H1 (cell line): ENCODE measurements at regions not wholly inside any gene's neighbourhood (a gene's known extent, or its start where the extent isn't known, plus 50 kb on each side); places are given as distances from the start of the nearest gene placed in this dataset.

Experiments used
- CTCF ChIA-PET: fragments of 300-600 bp; sonication (Branson Sonifier 250); formaldehyde crosslinking; loops from one replicate; lab custom pipeline; 2021; ENCODE audit not compliant: partially characterized antibody; lab: Charles Lee
- POLR2A ChIA-PET: fragments of 300-600 bp; sonication (Branson Sonifier 250); formaldehyde crosslinking; loops from one replicate; lab custom pipeline; 2021; ENCODE audit warnings: inconsistent platforms; ENCODE audit not compliant: partially characterized antibody; lab: Charles Lee
- DNase-seq, 2 experiments: peaks; one replicate each; pipeline versions ENCODE4 v3.0.0 to v3.0.0-alpha.2; 2010 to 2022; ENCODE audit warnings: low spot score in 2 of 2, low read depth in 1 of 2, mixed read lengths in 1 of 2
- FAIRE-seq: peaks from 2 replicates; lab custom pipeline; 2011; peaks lifted over from hg19 to GRCh38; lab: Jason Lieb, UNC
- H2AFZ ChIP-seq: 2 replicates; pipeline ENCODE4 v1.8.1; 2012; ENCODE audit warnings: low read length, inconsistent platforms
- H2AK5ac ChIP-seq: 2 replicates; pipeline ENCODE4 v1.6.1; 2013; ENCODE audit warnings: low read depth, low read length
- H2BK120ac ChIP-seq: replicated peaks from 2 replicates; pipeline ENCODE3; 2013; ENCODE audit warnings: low read depth, low read length, inconsistent platforms
- H2BK12ac ChIP-seq: 2 replicates; pipeline ENCODE4 v1.6.1; 2013; ENCODE audit warnings: low read depth, low read length
- H2BK15ac ChIP-seq: 2 replicates; pipeline ENCODE4 v1.6.1; 2013; ENCODE audit warnings: low read length
- H2BK20ac ChIP-seq: 2 replicates; pipeline ENCODE4 v1.6.1; 2013; ENCODE audit warnings: low read length
- H2BK5ac ChIP-seq: 2 replicates; pipeline ENCODE4 v1.6.1; 2013; ENCODE audit warnings: low read depth, low read length
- H3K14ac ChIP-seq: 2 replicates; pipeline ENCODE4 v1.6.1; 2013; ENCODE audit warnings: inconsistent platforms; ENCODE audit not compliant: insufficient read length
- H3K18ac ChIP-seq: 2 replicates; pipeline ENCODE4 v1.6.1; 2013; ENCODE audit warnings: low read length; ENCODE audit errors: extremely low read depth
- H3K23ac ChIP-seq: 2 replicates; pipeline ENCODE4 v1.6.1; 2013; ENCODE audit warnings: inconsistent platforms; ENCODE audit not compliant: insufficient read length
- H3K23me2 ChIP-seq: 2 replicates; pipeline ENCODE4 v1.6.1; 2013; ENCODE audit warnings: low read depth, low read length
- H3K27ac ChIP-seq: 2 replicates; pipeline ENCODE4 v1.6.1; 2011; ENCODE audit warnings: low read depth, low read length, inconsistent platforms
- H3K27me3 ChIP-seq, 4 experiments: replicated peaks in 1 of 4; 1 replicate in 1 of 4; 2 replicates in 3 of 4; pipeline versions ENCODE4 v1.6.1 to v1.8.1; 2011 to 2013; ENCODE audit warnings: low read length in 3 of 4, mild to moderate bottlenecking in 3 of 4, inconsistent platforms in 2 of 4, mixed read lengths in 2 of 4, moderate library complexity in 1 of 4; ENCODE audit not compliant: control insufficient read depth in 3 of 4, insufficient read depth in 3 of 4; ENCODE audit errors: extremely low read depth in 1 of 4
- H3K36me3 ChIP-seq, 4 experiments: 2 replicates each; pipeline versions ENCODE4 v1.6.1 to v1.8.1; 2011 to 2013; ENCODE audit warnings: mild to moderate bottlenecking in 4 of 4, low read length in 3 of 4, moderate library complexity in 2 of 4, control low read depth in 1 of 4, inconsistent platforms in 1 of 4; ENCODE audit not compliant: insufficient read depth in 4 of 4, control insufficient read depth in 2 of 4
- H3K4ac ChIP-seq: replicated peaks from 2 replicates; pipeline ENCODE3; 2013; ENCODE audit warnings: low read length, low read depth, mixed read lengths, inconsistent platforms; ENCODE audit not compliant: insufficient read length
- H3K4me1 ChIP-seq, 4 experiments: replicated peaks in 1 of 4; 1 replicate in 1 of 4; 2 replicates in 3 of 4; pipeline versions ENCODE4 v1.6.1 to v1.8.1; 2011 to 2013; ENCODE audit warnings: low read length in 3 of 4, inconsistent platforms in 2 of 4, mixed read lengths in 1 of 4; ENCODE audit not compliant: insufficient read depth in 4 of 4, control insufficient read depth in 3 of 4
- H3K4me2 ChIP-seq, 2 experiments: 2 replicates each; pipeline versions ENCODE4 v1.6.1 to v1.8.1; 2011 to 2013; ENCODE audit warnings: low read depth in 2 of 2, low read length in 2 of 2, control low read depth in 1 of 2, inconsistent platforms in 1 of 2, mild to moderate bottlenecking in 1 of 2; ENCODE audit not compliant: insufficient read depth in 1 of 2
- H3K4me3 ChIP-seq, 4 experiments: fragments of 200-600, 300-600 bp in 1 of 4; sonication (generic), shearing (Covaris generic), sonication (Bioruptor Twin) in 1 of 4; 2 replicates each; pipeline versions ENCODE4 v1.5.1 to v1.8.1; 2011 to 2016; ENCODE audit warnings: low read length in 4 of 4, low read depth in 3 of 4, control low read depth in 2 of 4, inconsistent platforms in 2 of 4, mild to moderate bottlenecking in 2 of 4, mixed read lengths in 1 of 4, moderate library complexity in 1 of 4; ENCODE audit not compliant: insufficient read depth in 2 of 4; ENCODE audit errors: extremely low read depth in 1 of 4
- H3K56ac ChIP-seq: replicated peaks from 2 replicates; pipeline ENCODE3; 2013; ENCODE audit warnings: low read depth, mild to moderate bottlenecking, mixed read lengths, low read length, inconsistent platforms; ENCODE audit not compliant: insufficient read length
- H3K79me1 ChIP-seq: 2 replicates; pipeline ENCODE4 v1.6.1; 2013; ENCODE audit warnings: low read depth, low read length, control low read depth
- H3K79me2 ChIP-seq, 2 experiments: 2 replicates each; pipeline versions ENCODE4 v1.6.1 to v1.8.1; 2012 to 2013; ENCODE audit warnings: low read length in 2 of 2, mild to moderate bottlenecking in 2 of 2, inconsistent platforms in 1 of 2; ENCODE audit not compliant: insufficient read depth in 2 of 2, control insufficient read depth in 1 of 2
- H3K9ac ChIP-seq, 4 experiments: replicated peaks in 1 of 4; 1 replicate in 1 of 4; 2 replicates in 3 of 4; pipeline versions ENCODE4 v1.6.1 to v1.8.1; 2011 to 2013; ENCODE audit warnings: low read depth in 3 of 4, low read length in 3 of 4, control low read depth in 2 of 4, mild to moderate bottlenecking in 2 of 4, moderate library complexity in 2 of 4, inconsistent platforms in 1 of 4; ENCODE audit errors: extremely low read depth in 1 of 4
- H3K9me3 ChIP-seq, 2 experiments: 2 replicates each; pipeline versions ENCODE4 v1.6.1 to v1.8.1; 2012 to 2013; ENCODE audit warnings: mild to moderate bottlenecking in 2 of 2, moderate library complexity in 2 of 2, control low read depth in 1 of 2, inconsistent platforms in 1 of 2, low read depth in 1 of 2, low read length in 1 of 2, mixed read lengths in 1 of 2; ENCODE audit not compliant: insufficient read depth in 2 of 2
- H4K20me1 ChIP-seq, 2 experiments: replicated peaks in 1 of 2; 2 replicates each; pipeline versions ENCODE3 to v1.8.1; 2011 to 2013; ENCODE audit warnings: inconsistent platforms in 2 of 2, low read length in 2 of 2, mild to moderate bottlenecking in 1 of 2; ENCODE audit not compliant: insufficient read depth in 2 of 2, control insufficient read depth in 1 of 2
- H4K5ac ChIP-seq: 2 replicates; pipeline ENCODE4 v1.6.1; 2013; ENCODE audit warnings: low read length, low read depth, mixed read lengths, inconsistent platforms; ENCODE audit not compliant: insufficient read length
- H4K8ac ChIP-seq: 2 replicates; pipeline ENCODE4 v1.8.0; 2013; ENCODE audit warnings: mild to moderate bottlenecking, moderate library complexity, low read length, inconsistent platforms; ENCODE audit not compliant: insufficient read depth; ENCODE audit errors: extremely low read depth
- H4K91ac ChIP-seq: replicated peaks from 2 replicates; pipeline ENCODE3; 2013; ENCODE audit warnings: low read length, mixed read lengths, inconsistent platforms; ENCODE audit not compliant: insufficient read length
- ATF2 ChIP-seq: IDR thresholded peaks from 2 replicates; pipeline ENCODE4 v1.6.1; 2012; ENCODE audit warnings: low read length, inconsistent platforms
- BCL11A ChIP-seq, 2 experiments: IDR thresholded peaks; one replicate each; pipeline ENCODE4 v1.6.1; 2011; ENCODE audit warnings: low read depth in 2 of 2, low read length in 2 of 2, mild to moderate bottlenecking in 2 of 2
- CTCF ChIP-seq, 3 experiments: IDR thresholded peaks; 1 replicate in 2 of 3; 2 replicates in 1 of 3; pipeline versions ENCODE4 v1.5.1 to v1.6.1; 2011; ENCODE audit warnings: low read length in 3 of 3, mild to moderate bottlenecking in 3 of 3, inconsistent platforms in 2 of 3, low read depth in 1 of 3, moderate library complexity in 1 of 3; ENCODE audit not compliant: insufficient read depth in 1 of 3; ENCODE audit errors: control extremely low read depth in 1 of 3
- GABPA ChIP-seq: IDR thresholded peaks from 2 replicates; pipeline ENCODE4 v1.6.1; 2011; ENCODE audit warnings: mild to moderate bottlenecking, low read length, moderate library complexity, borderline replicate concordance; ENCODE audit not compliant: insufficient read depth
- POU5F1 ChIP-seq: IDR thresholded peaks from 2 replicates; pipeline ENCODE4 v1.6.1; 2011; ENCODE audit warnings: low read depth, mild to moderate bottlenecking, low read length, moderate library complexity
- SP2 ChIP-seq: IDR thresholded peaks from 2 replicates; pipeline ENCODE4 v1.6.1; 2012; ENCODE audit warnings: mild to moderate bottlenecking, low read length, inconsistent platforms
- TBP ChIP-seq: IDR thresholded peaks from 2 replicates; pipeline ENCODE4 v1.6.1; 2011; ENCODE audit warnings: low read depth, low read length, improper control_type of control experiment
- ZNF274 ChIP-seq: IDR thresholded peaks from 2 replicates; pipeline ENCODE4 v1.7.0; 2012; ENCODE audit warnings: low read length, borderline replicate concordance; ENCODE audit errors: extremely low read depth
- WGBS, 2 experiments: shearing (Covaris generic) in 1 of 2; methylation state at CpG; one replicate each; pipeline versions ENCODE4 v1.1.6 to v1.1.7; 2013 to 2015; ENCODE audit warnings: low lambda C conversion rate in 2 of 2, mixed read lengths in 2 of 2, inconsistent platforms in 1 of 2, low coverage in 1 of 2, missing lambda C conversion rate in 1 of 2; ENCODE audit not compliant: insufficient replicate concordance in 2 of 2, insufficient coverage in 1 of 2, insufficient read length in 1 of 2; ENCODE audit errors: extremely low coverage in 1 of 2, missing lambda C conversion rate in 1 of 2; 5-methylcytosine and 5-hydroxymethylcytosine counted together

- H3K14ac ChIP-seq, result no peak overlapping the region
- CTCF ChIA-PET, result interaction anchor here (0.6 to 1.8 kb wide), 4 partner anchors 9 to 107 kb away, joined by 3 to 5 read pairs (median 4); no protein-coding TSS in a partner anchor
- no peak for DNase-seq
- TF ChIP-seq SP2 (no peak), ZNF274 (no peak), BCL11A (IDR thresholded peaks at IDR 0.05; ENCODE audit: low read depth in 2 of 2, low read length in 2 of 2) (no peak), TBP (no peak), CTCF (IDR thresholded peaks at IDR 0.05; ENCODE audit: control extremely low read depth in 1 of 3, insufficient read depth in 1 of 3, low read depth in 1 of 3, low read length in 3 of 3) (no peak), POU5F1 (no peak), ATF2 (no peak), GABPA (no peak)
Measured at GRCh38 chr6:168903613-168904345, 349.9 kb downstream of the THBS2 start.

More at GRCh38 chr6:168903613-168904345, 349.9 kb downstream of the THBS2 start:
- no peak overlapping the region for H2AK5ac ChIP-seq
- no peak overlapping the region for H2AFZ ChIP-seq
- H2BK15ac ChIP-seq, result no peak overlapping the region
- POLR2A ChIA-PET, result no interaction called here
- H3K9me3 ChIP-seq, result peaks cover 3% of the 10 kb centered on the region in 2 experiments; a peak in 3 of 4 replicates
- FAIRE-seq, result no peak
- no peak overlapping the region for H3K4ac ChIP-seq
- no peak overlapping the region for H2BK120ac ChIP-seq
- no peaks in the 10 kb centered on the region; a peak in 1 of 8 replicates for H3K36me3 ChIP-seq
- H4K8ac ChIP-seq, result no peak overlapping the region
- no peaks in the 10 kb centered on the region for H4K20me1 ChIP-seq
- no peak overlapping the region for H3K27ac ChIP-seq
- no peak overlapping the region for H3K18ac ChIP-seq
- no peak overlapping the region for H3K23ac ChIP-seq
- no peak overlapping the region for H3K56ac ChIP-seq
- no peaks in the 10 kb centered on the region; a peak in 1 of 7 replicates for H3K27me3 ChIP-seq
- no peak overlapping the region for H3K4me3 ChIP-seq
- H3K9ac ChIP-seq, result no peak overlapping the region
- H3K79me2 ChIP-seq, result no peaks in the 10 kb centered on the region
- H4K5ac ChIP-seq, result no peak overlapping the region
- no peak overlapping the region for H4K91ac ChIP-seq
- no peaks in the 10 kb centered on the region for H3K23me2 ChIP-seq
- no peak overlapping the region for H2BK12ac ChIP-seq
- no peak overlapping the region for H2BK5ac ChIP-seq
- no peaks in the 10 kb centered on the region for H3K79me1 ChIP-seq
- no peak overlapping the region for H3K4me2 ChIP-seq
- H3K4me1 ChIP-seq, result peaks cover 0 to 5% (median 2%) of the 10 kb centered on the region in 4 experiments; a peak in 2 of 7 replicates
- H2BK20ac ChIP-seq, result no peak overlapping the region
- 89% methylated on average over 17 of the region's 17 CpGs; no CpG with 5 or more reads in 1 of the 2 experiments for WGBS, 2 experiments
